ENCODE measurements at regions not wholly inside any gene's neighbourhood (a gene's known extent, or its start where the extent isn't known, plus 50 kb on each side); places are given as distances from the start of the nearest gene placed in this dataset.

DNA sequence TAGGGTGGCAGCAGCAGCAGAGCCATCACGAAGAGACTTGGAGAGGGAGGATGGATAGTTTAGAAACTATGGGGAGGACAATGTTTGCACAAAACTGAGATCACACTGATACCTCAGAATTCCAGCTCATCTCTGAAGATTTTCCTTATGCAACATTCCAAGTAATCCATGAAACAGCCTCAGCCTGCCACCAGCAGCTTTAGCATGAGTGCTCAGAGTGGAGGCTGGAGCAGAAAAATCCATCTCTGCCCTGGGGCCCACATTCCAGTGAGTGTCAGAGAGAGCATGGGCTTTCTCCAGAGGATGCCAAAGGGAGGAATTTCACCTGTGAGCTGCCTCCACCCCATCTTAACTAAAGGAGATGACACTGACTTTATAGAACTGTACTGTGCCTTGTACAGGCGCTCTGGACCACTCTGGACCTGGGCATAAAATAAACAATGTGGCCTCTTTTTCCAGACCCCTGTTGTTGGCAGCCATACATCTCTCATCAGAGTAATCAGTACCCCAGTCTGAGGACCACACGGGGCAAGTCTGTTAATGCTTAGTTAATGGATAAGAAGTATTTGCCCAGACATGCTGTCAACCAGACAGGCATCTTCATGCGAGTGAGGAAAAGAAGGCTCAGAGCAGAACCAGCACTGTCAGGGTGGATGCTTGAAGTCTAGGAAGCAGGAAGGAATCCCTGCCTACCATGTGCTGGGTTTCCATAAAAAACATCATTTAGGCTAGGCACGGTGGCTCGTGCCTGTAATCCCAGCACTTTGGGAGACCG, 440.9 kb downstream of the ENC1 start:
- H3K4me3 ChIP-seq (ENCODE audit: low read depth, low read length) = no peak overlapping the region
- in situ Hi-C loops (cut with HindIII; ENCODE audit: low sequenced_read_pairs) = no loop called here
- TF ChIP-seq CTCF (IDR thresholded peaks at IDR 0.05; ENCODE audit: low read depth, low read length, missing control alignments) = no peak
- DNase-seq (ENCODE audit: low read depth) = no peak

- TF ChIP-seq CTCF (IDR thresholded peaks at IDR 0.05; ENCODE audit: low read depth, low read length, missing control alignments) = no peak
- DNase-seq (ENCODE audit: low read depth) = no peak
- in situ Hi-C loops (cut with HindIII; ENCODE audit: low sequenced_read_pairs) = no loop called here
- H3K4me3 ChIP-seq (ENCODE audit: low read depth, low read length) = no peak overlapping the region
Measured at GRCh38 chr5:74199005-74199404, 441.5 kb downstream of the ENC1 start.

DNA sequence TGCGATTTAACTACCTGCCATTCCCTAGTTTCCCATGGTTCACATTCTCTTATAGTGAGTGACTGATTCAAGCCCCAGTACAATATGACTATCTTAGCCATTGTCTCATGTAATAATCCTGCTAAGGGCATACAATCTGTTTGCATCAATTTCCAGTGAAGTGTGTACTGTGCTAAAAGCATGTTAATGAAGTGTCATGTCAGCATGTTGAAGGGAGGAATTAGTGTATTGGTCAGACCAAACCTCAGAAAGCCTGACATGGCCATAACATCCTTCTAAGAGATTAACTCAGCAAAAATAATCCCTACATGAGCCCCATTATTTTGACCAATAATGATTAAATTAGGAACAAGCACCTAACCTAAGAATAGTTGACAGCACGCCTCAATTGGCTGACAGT, 442.4 kb downstream of the ENC1 start:
- H3K4me3 ChIP-seq (ENCODE audit: low read depth, low read length) = no peak overlapping the region
- TF ChIP-seq CTCF (IDR thresholded peaks at IDR 0.05; ENCODE audit: low read depth, low read length, missing control alignments) = no peak
- in situ Hi-C loops (cut with HindIII; ENCODE audit: low sequenced_read_pairs) = no loop called here
- DNase-seq (ENCODE audit: low read depth) = no peak

DNA sequence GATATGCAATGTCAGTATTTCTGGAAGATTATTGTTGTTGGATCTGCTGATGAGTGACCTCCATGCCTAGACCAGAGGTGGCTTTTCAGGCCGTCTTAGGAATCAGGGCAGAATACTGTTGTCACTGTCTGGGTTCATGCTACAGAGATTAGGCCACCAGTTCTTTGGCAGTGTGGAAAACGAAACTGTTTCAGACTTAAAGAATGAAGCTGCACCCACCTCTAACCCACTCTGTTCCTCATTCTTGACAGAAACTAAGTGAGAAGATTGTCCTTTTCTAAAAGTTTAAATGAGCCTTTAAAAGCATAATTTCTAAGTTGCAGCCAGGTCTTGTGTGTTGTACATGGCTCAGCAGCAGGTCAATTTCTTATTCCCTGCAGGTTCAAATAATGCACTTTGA, 444.3 kb downstream of the ENC1 start:
- DNase-seq (ENCODE audit: low read depth) = no peak
- in situ Hi-C loops (cut with HindIII; ENCODE audit: low sequenced_read_pairs) = no loop called here
- TF ChIP-seq CTCF (IDR thresholded peaks at IDR 0.05; ENCODE audit: low read depth, low read length, missing control alignments) = no peak
- H3K4me3 ChIP-seq (ENCODE audit: low read depth, low read length) = no peak overlapping the region

DNA sequence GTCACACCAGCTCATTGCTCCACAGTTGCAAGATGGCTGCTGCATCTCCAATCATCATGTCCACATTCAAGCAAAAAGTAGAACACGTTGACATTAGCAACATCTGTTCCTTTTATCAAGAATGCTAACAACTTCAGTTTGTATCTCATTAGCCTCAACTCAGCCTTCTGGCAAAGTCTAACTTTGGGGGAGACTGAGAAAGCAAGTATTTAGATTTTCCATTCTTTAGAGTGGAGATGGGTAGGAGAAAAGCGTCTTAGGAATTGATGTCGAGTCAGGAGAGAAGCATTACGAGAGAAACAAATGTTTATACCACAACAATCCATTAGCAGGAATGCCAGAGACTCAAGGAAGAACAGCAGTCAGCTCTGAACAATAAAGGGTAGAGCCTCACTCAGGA, 446.3 kb downstream of the ENC1 start:
- in situ Hi-C loops (cut with HindIII; ENCODE audit: low sequenced_read_pairs) = no loop called here
- TF ChIP-seq CTCF (IDR thresholded peaks at IDR 0.05; ENCODE audit: low read depth, low read length, missing control alignments) = no peak
- no peak overlapping the region for H3K4me3 ChIP-seq (ENCODE audit: low read depth, low read length)
- DNase-seq (ENCODE audit: low read depth) = no peak

DNA sequence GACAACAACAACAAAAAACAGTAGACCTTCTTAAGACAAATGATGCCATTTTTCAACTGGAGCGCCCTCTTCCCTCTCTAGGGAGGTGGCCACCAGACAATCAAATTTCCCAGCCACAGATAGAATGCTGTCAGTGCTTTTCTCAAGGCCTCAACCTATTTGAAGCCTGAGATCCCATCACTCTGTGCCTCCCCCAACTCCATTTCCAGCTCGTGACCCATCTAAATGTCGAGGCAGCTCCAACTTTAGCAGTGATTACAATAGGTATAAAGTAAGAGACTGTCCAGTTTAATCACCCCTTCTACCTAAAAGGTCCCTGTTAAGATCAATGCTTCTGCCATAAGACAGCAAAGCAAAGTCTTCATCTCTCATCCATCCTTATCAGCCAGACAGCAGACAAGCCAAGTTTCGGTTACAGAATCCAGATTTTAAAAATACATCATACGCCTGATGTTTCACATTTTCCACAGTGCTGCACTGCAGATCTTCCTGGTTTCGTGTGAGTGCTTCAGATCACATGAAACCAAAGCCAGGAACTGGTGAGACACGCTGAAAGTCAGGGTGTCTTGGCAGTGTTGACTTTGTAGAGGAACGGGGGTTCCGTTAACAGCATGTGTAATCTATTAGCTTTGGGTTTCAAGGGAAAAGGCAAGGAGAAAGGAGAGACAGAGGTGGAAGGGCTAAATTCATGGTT, 447.8 kb downstream of the ENC1 start:
- DNase-seq (ENCODE audit: low read depth) = no peak
- no peak for TF ChIP-seq CTCF (IDR thresholded peaks at IDR 0.05; ENCODE audit: low read depth, low read length, missing control alignments)
- in situ Hi-C loops (cut with HindIII; ENCODE audit: low sequenced_read_pairs) = no loop called here
- H3K4me3 ChIP-seq (ENCODE audit: low read depth, low read length) = no peak overlapping the region
